Cardiac fibroblast (primary cell): ENCODE measurements at regions not wholly inside any gene's neighbourhood (a gene's known extent, or its start where the extent isn't known, plus 50 kb on each side); places are given as distances from the start of the nearest gene placed in this dataset.

Experiments
- DNase-seq, 2 donors: peaks; one replicate each; pipeline versions ENCODE4 v3.0.0 to v3.0.0-alpha.2; 2010; ENCODE audit warnings: low read depth in 2 of 2
- H3K4me3 ChIP-seq, 2 donors: replicated peaks in 1 of 2; 1 replicate in 1 of 2; 2 replicates in 1 of 2; pipeline ENCODE4 v1.5.1; 2011; ENCODE audit warnings: low read depth in 2 of 2, low read length in 2 of 2, mild to moderate bottlenecking in 2 of 2, moderate library complexity in 1 of 2
- TF ChIP-seq, protein P1 (sequence below): IDR thresholded peaks from one replicate; pipeline ENCODE4 v1.5.1; 2011; ENCODE audit warnings: low read depth, mild to moderate bottlenecking, low read length, inconsistent platforms

- no peak for DNase-seq
- TF ChIP-seq, protein P1, sequence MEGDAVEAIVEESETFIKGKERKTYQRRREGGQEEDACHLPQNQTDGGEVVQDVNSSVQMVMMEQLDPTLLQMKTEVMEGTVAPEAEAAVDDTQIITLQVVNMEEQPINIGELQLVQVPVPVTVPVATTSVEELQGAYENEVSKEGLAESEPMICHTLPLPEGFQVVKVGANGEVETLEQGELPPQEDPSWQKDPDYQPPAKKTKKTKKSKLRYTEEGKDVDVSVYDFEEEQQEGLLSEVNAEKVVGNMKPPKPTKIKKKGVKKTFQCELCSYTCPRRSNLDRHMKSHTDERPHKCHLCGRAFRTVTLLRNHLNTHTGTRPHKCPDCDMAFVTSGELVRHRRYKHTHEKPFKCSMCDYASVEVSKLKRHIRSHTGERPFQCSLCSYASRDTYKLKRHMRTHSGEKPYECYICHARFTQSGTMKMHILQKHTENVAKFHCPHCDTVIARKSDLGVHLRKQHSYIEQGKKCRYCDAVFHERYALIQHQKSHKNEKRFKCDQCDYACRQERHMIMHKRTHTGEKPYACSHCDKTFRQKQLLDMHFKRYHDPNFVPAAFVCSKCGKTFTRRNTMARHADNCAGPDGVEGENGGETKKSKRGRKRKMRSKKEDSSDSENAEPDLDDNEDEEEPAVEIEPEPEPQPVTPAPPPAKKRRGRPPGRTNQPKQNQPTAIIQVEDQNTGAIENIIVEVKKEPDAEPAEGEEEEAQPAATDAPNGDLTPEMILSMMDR, result no peak
- H3K4me3 ChIP-seq, result no peak overlapping the region
Observed at GRCh38 chr7:110388457-110388856, 702.5 kb upstream of the LRRN3 start.

DNA sequence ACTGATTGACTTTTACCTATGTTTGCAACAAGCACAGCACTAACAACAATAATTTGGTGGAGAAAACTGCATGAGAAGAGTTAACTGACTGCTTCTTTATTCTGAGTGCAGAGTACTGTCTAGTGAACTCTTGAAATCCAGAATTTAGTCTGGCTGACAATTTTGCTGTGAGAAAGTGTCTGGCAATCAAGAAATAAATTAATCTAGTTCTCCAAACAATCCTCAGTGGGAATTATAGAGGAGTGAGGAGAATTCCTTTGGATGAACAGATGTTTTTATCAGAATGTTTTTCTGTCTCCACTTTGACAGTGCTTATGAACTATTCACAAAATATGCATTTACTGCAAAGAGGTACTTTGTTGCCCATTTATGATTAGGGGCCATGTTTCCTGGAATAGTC lies 694.9 kb upstream of the LRRN3 start:
- TF ChIP-seq, protein P1, result no peak
- H3K4me3 ChIP-seq, result no peak overlapping the region
- no peak for DNase-seq

DNA sequence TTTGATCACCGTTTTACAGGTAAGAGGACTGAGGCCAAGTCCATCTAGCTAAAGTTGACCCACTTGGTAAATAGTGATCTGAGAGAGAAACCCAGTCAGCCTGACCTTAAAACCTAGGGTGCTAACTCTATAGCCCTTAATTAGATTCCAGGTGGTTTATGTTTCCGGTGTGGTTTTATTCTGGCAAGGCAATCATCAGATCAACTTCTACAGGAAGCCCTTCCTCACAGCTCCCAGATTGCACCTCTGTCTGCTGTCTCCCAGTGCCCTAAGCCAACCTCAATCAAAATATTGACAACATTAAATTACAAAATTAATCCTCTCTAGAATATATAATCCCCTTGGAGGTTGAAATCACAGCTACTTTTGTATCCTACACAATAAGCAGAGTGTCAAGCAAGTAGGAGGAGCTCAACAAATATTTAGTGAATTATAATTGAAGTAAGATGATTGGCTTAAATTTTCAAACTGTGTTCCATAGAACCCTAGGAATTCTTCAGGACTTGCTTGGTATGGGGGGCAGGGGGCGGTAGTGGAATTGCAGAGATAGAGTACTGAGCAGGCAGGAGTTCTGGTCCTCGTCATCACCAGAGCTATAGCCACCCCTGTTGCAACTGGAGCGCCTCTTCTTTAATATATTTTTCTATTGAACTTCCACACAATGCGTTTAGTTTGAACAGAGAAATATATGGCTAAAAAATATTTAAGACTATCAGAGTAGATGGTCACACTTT lies 692.8 kb upstream of the LRRN3 start:
- DNase-seq, result no peak

GRCh38 chr7:110399421-110399820 lies 691.5 kb upstream of the LRRN3 start:
- TF ChIP-seq, protein P1, result no peak
- no peak overlapping the region for H3K4me3 ChIP-seq
- peak in 1 of 2 donors; percentile 19 for DNase-seq

More for the DNA sequence above, 692.8 kb upstream of the LRRN3 start:
- TF ChIP-seq, protein P1, result no peak
- H3K4me3 ChIP-seq, result no peak overlapping the region

DNA sequence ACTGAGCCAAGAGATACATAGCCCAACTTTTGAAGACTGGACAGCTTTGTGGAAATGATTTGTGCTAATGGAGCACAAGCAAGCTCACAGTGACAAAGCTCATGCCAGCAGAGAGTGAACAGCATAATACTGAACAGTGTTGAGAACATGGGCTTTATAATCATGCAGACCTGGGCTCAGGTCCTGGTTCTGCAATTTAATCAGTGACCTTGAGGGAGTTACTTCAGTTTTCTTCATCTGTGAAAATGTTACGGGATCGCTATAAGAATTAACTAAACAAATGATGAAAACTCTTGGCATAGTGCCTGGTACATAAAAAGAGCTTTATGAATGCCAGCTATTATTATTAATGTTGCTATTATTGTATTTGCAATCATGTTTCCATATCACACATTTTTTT lies 690.5 kb upstream of the LRRN3 start:
- TF ChIP-seq, protein P1, result no peak

GRCh38 chr7:110407242-110407641 lies 683.7 kb upstream of the LRRN3 start:
- TF ChIP-seq, protein P1, result no peak
- no peak for DNase-seq
- H3K4me3 ChIP-seq, result no peak overlapping the region

More for the DNA sequence above, 690.5 kb upstream of the LRRN3 start:
- DNase-seq, result peak in 1 of 2 donors; percentile 29
- H3K4me3 ChIP-seq, result no peak overlapping the region
